Loucy (cell line): ENCODE measurements at regions not wholly inside any gene's neighbourhood (a gene's known extent, or its start where the extent isn't known, plus 50 kb on each side); places are given as distances from the start of the nearest gene placed in this dataset.

Source experiments
- H2AFZ ChIP-seq: fragments of 200-600 bp; sonication (generic); 2 replicates; pipeline ENCODE4 v1.6.0; 2016; ENCODE audit warnings: antibody characterized with exemption, mild to moderate bottlenecking, low read length, moderate library complexity
- H3F3A ChIP-seq: fragments of 200-600 bp; 2 replicates; pipeline ENCODE4 v1.6.0; 2016; ENCODE audit warnings: antibody characterized with exemption, low read depth, mild to moderate bottlenecking
- H3K27me3 ChIP-seq: fragments of 200-600 bp; sonication (generic); 2 replicates; pipeline ENCODE4 v1.6.1; 2014; ENCODE audit warnings: low read length, mild to moderate bottlenecking; ENCODE audit not compliant: insufficient read depth, poor library complexity, severe bottlenecking
- H3K36me3 ChIP-seq: fragments of 200-600 bp; sonication (generic); 2 replicates; pipeline ENCODE4 v1.6.1; 2016; ENCODE audit warnings: low read length; ENCODE audit not compliant: insufficient read depth
- H3K4me1 ChIP-seq: fragments of 200-600 bp; sonication (generic); 2 replicates; pipeline ENCODE4 v1.5.1; 2014; ENCODE audit warnings: low read length, mild to moderate bottlenecking; ENCODE audit not compliant: insufficient read depth, poor library complexity, severe bottlenecking
- H3K4me2 ChIP-seq: fragments of 200-600 bp; sonication (generic); 2 replicates; pipeline ENCODE4 v1.6.0; 2014; ENCODE audit warnings: antibody characterized with exemption, low read length, low read depth, mild to moderate bottlenecking; ENCODE audit not compliant: poor library complexity, severe bottlenecking
- H3K4me3 ChIP-seq: fragments of 200-600 bp; sonication (generic); 2 replicates; pipeline ENCODE4 v1.5.1; 2014; ENCODE audit warnings: low read length, mild to moderate bottlenecking, mixed read lengths; ENCODE audit not compliant: poor library complexity, severe bottlenecking
- H3K79me2 ChIP-seq: fragments of 200-600 bp; sonication (generic); 2 replicates; pipeline ENCODE4 v1.6.1; 2014; ENCODE audit warnings: low read length; ENCODE audit not compliant: insufficient read depth
- H3K9ac ChIP-seq: fragments of 200-600 bp; sonication (generic); 2 replicates; pipeline ENCODE4 v1.6.0; 2014; ENCODE audit warnings: mild to moderate bottlenecking, low read depth, low read length, moderate library complexity; ENCODE audit not compliant: poor library complexity, severe bottlenecking
- H3K9me2 ChIP-seq: fragments of 200-600 bp; sonication (generic); replicated peaks from 2 replicates; pipeline ENCODE4 v1.6.1; 2016; ENCODE audit warnings: low read depth, low read length, mixed read lengths
- H3K9me3 ChIP-seq: fragments of 200-600 bp; sonication (generic); 2 replicates; pipeline ENCODE4 v1.6.1; 2014; ENCODE audit warnings: mild to moderate bottlenecking, antibody characterized with exemption, low read length, low read depth; ENCODE audit not compliant: insufficient read depth
- H4K20me1 ChIP-seq: fragments of 200-600 bp; sonication (generic); 2 replicates; pipeline ENCODE4 v1.6.0; 2014; ENCODE audit warnings: antibody characterized with exemption, low read length, mild to moderate bottlenecking; ENCODE audit not compliant: insufficient read depth, poor library complexity, severe bottlenecking
- EZH2phosphoT487 ChIP-seq: fragments of 200-600 bp; IDR thresholded peaks from 2 replicates; pipeline ENCODE4 v1.6.1; 2018; ENCODE audit warnings: antibody characterized with exemption, mild to moderate bottlenecking, moderate library complexity, borderline replicate concordance
- TF ChIP-seq, protein P1 (sequence below): fragments of 200-600 bp; sonication (generic); conservative IDR thresholded peaks from 2 replicates; pipeline ENCODE4 v1.5.1; 2014; ENCODE audit warnings: mild to moderate bottlenecking, antibody characterized with exemption, low read length

DNA sequence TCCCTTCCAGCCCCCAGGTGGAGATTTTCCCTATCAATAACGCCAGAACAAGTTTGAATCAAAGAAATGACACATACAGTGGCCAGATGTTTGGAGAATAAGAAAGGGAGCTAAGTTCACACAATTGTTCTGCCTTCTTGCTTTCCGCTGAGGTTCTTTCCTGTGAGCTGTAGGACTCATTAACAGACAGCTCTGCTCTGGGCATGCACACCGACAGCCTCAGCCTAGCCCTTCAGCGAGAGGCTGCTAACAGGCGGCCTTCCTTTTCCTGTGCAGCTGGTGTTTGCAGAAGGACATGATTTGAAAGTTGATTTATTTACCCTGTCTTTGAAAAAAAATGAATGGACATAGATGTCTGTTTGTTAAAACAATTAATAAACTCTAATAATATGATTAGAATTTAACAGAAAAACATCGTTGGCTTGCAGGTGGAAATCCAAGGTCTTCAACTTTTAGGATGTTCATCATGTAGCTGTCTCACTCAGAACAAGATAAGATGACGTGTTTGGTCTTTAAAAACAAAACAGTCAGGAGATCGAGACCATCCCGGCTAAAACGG is 183.3 kb downstream of the KDR start:
- Histone ChIP-seq H3K4me3 (peak overlapping the region; percentile 59), H3K4me1 (peaks cover 63% of the 10 kb centered on the region), H3K4me2 (peak overlapping the region; percentile 72), H3K9me2 (no peaks in the 10 kb centered on the region), H3K36me3 (no peaks in the 10 kb centered on the region), H3K27me3 (no peaks in the 10 kb centered on the region), H4K20me1 (no peaks in the 10 kb centered on the region), H3K9me3 (no peaks in the 10 kb centered on the region), H3F3A (peaks cover 9% of the 10 kb centered on the region), H3K79me2 (no peaks in the 10 kb centered on the region), H3K9ac (peak overlapping the region; percentile 63), H2AFZ (peak overlapping the region; percentile 53)
- TF ChIP-seq, protein P1, sequence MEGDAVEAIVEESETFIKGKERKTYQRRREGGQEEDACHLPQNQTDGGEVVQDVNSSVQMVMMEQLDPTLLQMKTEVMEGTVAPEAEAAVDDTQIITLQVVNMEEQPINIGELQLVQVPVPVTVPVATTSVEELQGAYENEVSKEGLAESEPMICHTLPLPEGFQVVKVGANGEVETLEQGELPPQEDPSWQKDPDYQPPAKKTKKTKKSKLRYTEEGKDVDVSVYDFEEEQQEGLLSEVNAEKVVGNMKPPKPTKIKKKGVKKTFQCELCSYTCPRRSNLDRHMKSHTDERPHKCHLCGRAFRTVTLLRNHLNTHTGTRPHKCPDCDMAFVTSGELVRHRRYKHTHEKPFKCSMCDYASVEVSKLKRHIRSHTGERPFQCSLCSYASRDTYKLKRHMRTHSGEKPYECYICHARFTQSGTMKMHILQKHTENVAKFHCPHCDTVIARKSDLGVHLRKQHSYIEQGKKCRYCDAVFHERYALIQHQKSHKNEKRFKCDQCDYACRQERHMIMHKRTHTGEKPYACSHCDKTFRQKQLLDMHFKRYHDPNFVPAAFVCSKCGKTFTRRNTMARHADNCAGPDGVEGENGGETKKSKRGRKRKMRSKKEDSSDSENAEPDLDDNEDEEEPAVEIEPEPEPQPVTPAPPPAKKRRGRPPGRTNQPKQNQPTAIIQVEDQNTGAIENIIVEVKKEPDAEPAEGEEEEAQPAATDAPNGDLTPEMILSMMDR, result no peak
- no peak for TF ChIP-seq EZH2phosphoT487

DNA sequence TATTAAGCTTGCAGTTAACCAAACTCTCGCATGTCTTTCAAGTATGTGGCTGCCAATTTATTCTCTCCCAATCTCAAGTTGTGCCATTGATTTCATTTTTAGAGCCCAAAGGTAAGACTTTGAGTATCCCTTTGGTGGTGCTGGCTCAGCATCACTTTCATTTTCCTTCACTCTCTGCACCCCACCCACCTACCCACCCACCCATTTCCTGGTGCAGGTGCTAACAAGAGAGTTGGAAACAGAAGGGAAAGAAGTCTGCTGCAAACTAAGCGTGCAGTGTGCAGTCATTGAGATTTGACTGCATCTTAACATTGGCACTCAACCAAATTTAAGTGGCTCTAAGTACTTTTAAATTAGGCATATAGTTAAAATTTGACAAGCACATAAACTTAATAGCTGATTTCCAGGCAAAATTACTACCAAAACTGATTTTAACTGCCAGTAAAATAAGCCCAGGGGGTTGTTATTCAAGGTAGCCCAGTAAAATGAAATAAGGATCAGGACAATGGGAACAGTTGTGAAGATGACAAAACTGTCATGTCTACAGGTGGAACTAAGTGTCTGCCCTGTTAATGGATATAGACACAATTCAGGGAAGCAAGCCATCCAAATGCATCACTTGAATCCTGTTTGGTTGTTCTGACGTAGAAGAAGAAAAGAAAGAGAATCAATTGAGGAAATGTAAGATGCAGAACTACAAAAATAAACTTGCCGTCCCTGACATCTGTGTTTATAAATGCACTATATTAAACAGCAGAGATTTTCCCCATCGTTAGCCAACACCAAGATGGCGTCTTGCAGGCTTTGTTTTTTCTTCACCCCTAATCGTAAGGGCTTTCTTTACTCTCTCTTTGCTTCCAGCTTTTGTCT is 184.2 kb downstream of the KDR start:
- peak overlapping the region; percentile 59 for H3K4me3 ChIP-seq
- H3K79me2 ChIP-seq, result no peaks in the 10 kb centered on the region
- no peaks in the 10 kb centered on the region for H3K27me3 ChIP-seq
- H3K9ac ChIP-seq, result peak overlapping the region; percentile 63
- H3K36me3 ChIP-seq, result no peaks in the 10 kb centered on the region
- H3K9me2 ChIP-seq, result no peaks in the 10 kb centered on the region
- TF ChIP-seq, protein P1, result no peak
- TF ChIP-seq EZH2phosphoT487, result no peak
- H2AFZ ChIP-seq, result peak overlapping the region; percentile 53
- H3K4me2 ChIP-seq, result peak overlapping the region; percentile 72
- no peaks in the 10 kb centered on the region for H3K9me3 ChIP-seq
- H3K4me1 ChIP-seq, result peaks cover 63% of the 10 kb centered on the region
- no peaks in the 10 kb centered on the region for H4K20me1 ChIP-seq
- peaks cover 9% of the 10 kb centered on the region for H3F3A ChIP-seq

DNA sequence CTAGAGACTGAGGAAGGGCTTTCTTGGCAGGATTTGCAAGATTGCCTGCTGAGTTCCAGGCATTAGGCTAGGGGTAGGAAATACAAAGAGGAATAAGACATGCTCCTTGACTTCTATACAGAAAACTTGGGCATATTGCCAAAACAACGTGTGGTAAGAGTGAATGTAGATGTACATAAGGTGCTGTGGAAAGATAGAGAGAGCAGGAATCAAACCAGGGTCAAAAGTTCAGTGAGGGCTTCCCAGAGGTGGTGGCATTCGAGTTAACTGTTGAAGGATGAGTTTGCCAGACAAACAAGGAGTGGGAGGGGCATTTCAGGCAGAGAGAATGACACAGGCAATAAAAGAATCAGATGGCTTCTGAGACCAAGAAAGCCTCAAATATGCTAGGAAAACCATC is 187.9 kb downstream of the KDR start:
- Histone ChIP-seq H2AFZ (no peak overlapping the region), H3K9ac (no peak overlapping the region), H3K79me2 (no peaks in the 10 kb centered on the region), H3K36me3 (no peaks in the 10 kb centered on the region), H3K4me1 (peaks cover 47% of the 10 kb centered on the region), H3K4me3 (no peak overlapping the region), H3K4me2 (peak overlapping the region; percentile 6), H3K9me2 (no peaks in the 10 kb centered on the region), H3K9me3 (no peaks in the 10 kb centered on the region), H3K27me3 (no peaks in the 10 kb centered on the region), H3F3A (peaks cover 4% of the 10 kb centered on the region), H4K20me1 (no peaks in the 10 kb centered on the region)
- no peak for TF ChIP-seq EZH2phosphoT487
- TF ChIP-seq, protein P1, result no peak
